HTR-8/SVneo (cell line): ENCODE measurements at regions not wholly inside any gene's neighbourhood (a gene's known extent, or its start where the extent isn't known, plus 50 kb on each side); places are given as distances from the start of the nearest gene placed in this dataset.
"Not testable (repeated sequence)": the region's sequence is repeated elsewhere in the genome, so short reads cannot be mapped to it uniquely, and the experiment has no call there.

Experiments
- DNase-seq: peaks from one replicate; pipeline ENCODE4 v3.0.0; 2011; ENCODE audit warnings: low spot score, mixed read lengths; ENCODE audit not compliant: insufficient read length
- FAIRE-seq: peaks from 2 replicates; lab custom pipeline; 2011; peaks lifted over from hg19 to GRCh38; lab: Jason Lieb, UNC

- FAIRE-seq (no peak), DNase-seq (no peak)
These were observed 101.6 kb downstream of the OTUD1 start for GRCh38 chr10:23540401-23541030.

GRCh38 chr10:23543691-23544380 is 105.0 kb downstream of the OTUD1 start:
- DNase-seq (no peak), FAIRE-seq (no peak)

GRCh38 chr10:23545866-23546265 is 107.0 kb downstream of the OTUD1 start:
- DNase-seq, FAIRE-seq: not testable (repeated sequence)

GRCh38 chr10:23556727-23557440 is 118.0 kb downstream of the OTUD1 start:
- FAIRE-seq (no peak), DNase-seq (no peak)

GRCh38 chr10:23557777-23558176 is 118.9 kb downstream of the OTUD1 start:
- FAIRE-seq = no peak

GRCh38 chr10:23558361-23558799 is 119.5 kb downstream of the OTUD1 start:
- DNase-seq (no peak), FAIRE-seq (no peak)

More at GRCh38 chr10:23557777-23558176, 118.9 kb downstream of the OTUD1 start:
- DNase-seq = no peak

GRCh38 chr10:23568996-23569395 is 130.1 kb downstream of the OTUD1 start:
- no peak for FAIRE-seq

GRCh38 chr10:23571884-23572283 is 133.0 kb downstream of the OTUD1 start:
- FAIRE-seq = no peak

More at GRCh38 chr10:23568996-23569395, 130.1 kb downstream of the OTUD1 start:
- DNase-seq = no peak

GRCh38 chr10:23581906-23582450 is 143.1 kb downstream of the OTUD1 start:
- no peak for DNase-seq
- FAIRE-seq = no peak

More at GRCh38 chr10:23571884-23572283, 133.0 kb downstream of the OTUD1 start:
- DNase-seq = no peak

- DNase-seq (no peak), FAIRE-seq (no peak)
These were observed 145.5 kb downstream of the OTUD1 start for GRCh38 chr10:23584396-23584795.

GRCh38 chr10:23585186-23585585 is 146.3 kb downstream of the OTUD1 start:
- no peak for DNase-seq
- no peak for FAIRE-seq

- no peak for DNase-seq
- FAIRE-seq = no peak
These were observed 146.8 kb downstream of the OTUD1 start for GRCh38 chr10:23585666-23586065.

GRCh38 chr10:23595278-23595677 is 156.4 kb downstream of the OTUD1 start:
- DNase-seq, FAIRE-seq: not testable (repeated sequence)

- FAIRE-seq = no peak
- DNase-seq = no peak
These were observed 165.7 kb downstream of the OTUD1 start for GRCh38 chr10:23604613-23605012.

GRCh38 chr10:23606456-23606855 is 167.6 kb downstream of the OTUD1 start:
- DNase-seq (no peak), FAIRE-seq (no peak)

- DNase-seq = no peak
- no peak for FAIRE-seq
These were observed 170.1 kb downstream of the OTUD1 start for GRCh38 chr10:23608926-23609325.

- no peak for DNase-seq
- no peak for FAIRE-seq
These were observed 171.9 kb downstream of the OTUD1 start for GRCh38 chr10:23610626-23611307.

- FAIRE-seq (no peak), DNase-seq (no peak)
These were observed 172.6 kb downstream of the OTUD1 start for GRCh38 chr10:23611308-23612029.

- no peak for FAIRE-seq
- DNase-seq = no peak
These were observed 175.0 kb downstream of the OTUD1 start for GRCh38 chr10:23613900-23614299.

GRCh38 chr10:23614483-23614882 is 175.6 kb downstream of the OTUD1 start:
- DNase-seq (no peak), FAIRE-seq (no peak)
